ENCODE measurements at regions not wholly inside any gene's neighbourhood (a gene's known extent, or its start where the extent isn't known, plus 50 kb on each side); places are given as distances from the start of the nearest gene placed in this dataset.

DNA sequence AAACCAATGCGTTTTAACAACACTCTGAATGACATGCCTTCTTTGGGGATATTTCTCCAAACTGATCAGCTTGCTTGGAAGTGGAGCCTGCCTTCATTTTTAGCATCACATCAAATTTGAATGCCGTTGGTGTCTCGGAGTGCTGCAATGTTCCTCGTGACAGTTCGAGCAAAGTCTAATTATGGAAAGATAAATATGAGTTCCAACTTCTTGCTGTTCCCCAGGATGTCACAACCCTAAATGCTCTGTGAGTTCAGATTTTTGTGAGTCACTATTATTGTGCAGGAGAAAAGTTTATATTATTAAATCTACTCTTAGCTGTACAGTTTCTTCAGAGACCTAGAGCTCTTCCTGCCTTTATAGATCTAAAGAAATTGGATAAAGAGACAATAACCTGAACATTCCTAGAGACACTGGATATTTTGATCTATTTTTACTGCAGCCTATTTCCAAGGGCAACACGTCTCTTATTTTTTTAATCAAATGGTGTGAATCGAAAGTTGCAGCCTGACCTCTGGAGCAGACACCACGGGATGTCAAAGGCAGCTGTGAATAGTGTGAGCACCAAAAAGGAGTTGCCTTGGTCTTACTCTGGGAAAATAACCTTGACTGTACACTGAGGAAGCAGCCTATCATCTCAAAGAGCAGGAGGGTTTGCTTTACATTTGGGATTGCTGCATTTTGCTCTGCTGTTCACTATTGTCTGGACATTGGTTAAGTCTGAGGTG, 330.1 kb downstream of the TDRD15 start (continued):
- TF ChIP-seq, protein P1, sequence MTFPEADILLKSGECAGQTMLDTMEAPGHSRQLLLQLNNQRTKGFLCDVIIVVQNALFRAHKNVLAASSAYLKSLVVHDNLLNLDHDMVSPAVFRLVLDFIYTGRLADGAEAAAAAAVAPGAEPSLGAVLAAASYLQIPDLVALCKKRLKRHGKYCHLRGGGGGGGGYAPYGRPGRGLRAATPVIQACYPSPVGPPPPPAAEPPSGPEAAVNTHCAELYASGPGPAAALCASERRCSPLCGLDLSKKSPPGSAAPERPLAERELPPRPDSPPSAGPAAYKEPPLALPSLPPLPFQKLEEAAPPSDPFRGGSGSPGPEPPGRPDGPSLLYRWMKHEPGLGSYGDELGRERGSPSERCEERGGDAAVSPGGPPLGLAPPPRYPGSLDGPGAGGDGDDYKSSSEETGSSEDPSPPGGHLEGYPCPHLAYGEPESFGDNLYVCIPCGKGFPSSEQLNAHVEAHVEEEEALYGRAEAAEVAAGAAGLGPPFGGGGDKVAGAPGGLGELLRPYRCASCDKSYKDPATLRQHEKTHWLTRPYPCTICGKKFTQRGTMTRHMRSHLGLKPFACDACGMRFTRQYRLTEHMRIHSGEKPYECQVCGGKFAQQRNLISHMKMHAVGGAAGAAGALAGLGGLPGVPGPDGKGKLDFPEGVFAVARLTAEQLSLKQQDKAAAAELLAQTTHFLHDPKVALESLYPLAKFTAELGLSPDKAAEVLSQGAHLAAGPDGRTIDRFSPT (tag by site-specific recombination; IDR thresholded peaks at IDR 0.05), result no peak
- TF ChIP-seq KLF10 (tag by site-specific recombination; IDR thresholded peaks at IDR 0.05) (no peak), ZNF16 (tag by site-specific recombination; IDR thresholded peaks at IDR 0.05; ENCODE audit: low read depth) (no peak), ZNF548 (tag by site-specific recombination; IDR thresholded peaks at IDR 0.05) (no peak), ZBTB20 (tag by site-specific recombination; IDR thresholded peaks at IDR 0.05) (no peak)
- TF ChIP-seq, protein P2, sequence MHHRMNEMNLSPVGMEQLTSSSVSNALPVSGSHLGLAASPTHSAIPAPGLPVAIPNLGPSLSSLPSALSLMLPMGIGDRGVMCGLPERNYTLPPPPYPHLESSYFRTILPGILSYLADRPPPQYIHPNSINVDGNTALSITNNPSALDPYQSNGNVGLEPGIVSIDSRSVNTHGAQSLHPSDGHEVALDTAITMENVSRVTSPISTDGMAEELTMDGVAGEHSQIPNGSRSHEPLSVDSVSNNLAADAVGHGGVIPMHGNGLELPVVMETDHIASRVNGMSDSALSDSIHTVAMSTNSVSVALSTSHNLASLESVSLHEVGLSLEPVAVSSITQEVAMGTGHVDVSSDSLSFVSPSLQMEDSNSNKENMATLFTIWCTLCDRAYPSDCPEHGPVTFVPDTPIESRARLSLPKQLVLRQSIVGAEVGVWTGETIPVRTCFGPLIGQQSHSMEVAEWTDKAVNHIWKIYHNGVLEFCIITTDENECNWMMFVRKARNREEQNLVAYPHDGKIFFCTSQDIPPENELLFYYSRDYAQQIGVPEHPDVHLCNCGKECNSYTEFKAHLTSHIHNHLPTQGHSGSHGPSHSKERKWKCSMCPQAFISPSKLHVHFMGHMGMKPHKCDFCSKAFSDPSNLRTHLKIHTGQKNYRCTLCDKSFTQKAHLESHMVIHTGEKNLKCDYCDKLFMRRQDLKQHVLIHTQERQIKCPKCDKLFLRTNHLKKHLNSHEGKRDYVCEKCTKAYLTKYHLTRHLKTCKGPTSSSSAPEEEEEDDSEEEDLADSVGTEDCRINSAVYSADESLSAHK (tag by site-specific recombination; IDR thresholded peaks at IDR 0.05), result no peak
- TF ChIP-seq, protein P3, sequence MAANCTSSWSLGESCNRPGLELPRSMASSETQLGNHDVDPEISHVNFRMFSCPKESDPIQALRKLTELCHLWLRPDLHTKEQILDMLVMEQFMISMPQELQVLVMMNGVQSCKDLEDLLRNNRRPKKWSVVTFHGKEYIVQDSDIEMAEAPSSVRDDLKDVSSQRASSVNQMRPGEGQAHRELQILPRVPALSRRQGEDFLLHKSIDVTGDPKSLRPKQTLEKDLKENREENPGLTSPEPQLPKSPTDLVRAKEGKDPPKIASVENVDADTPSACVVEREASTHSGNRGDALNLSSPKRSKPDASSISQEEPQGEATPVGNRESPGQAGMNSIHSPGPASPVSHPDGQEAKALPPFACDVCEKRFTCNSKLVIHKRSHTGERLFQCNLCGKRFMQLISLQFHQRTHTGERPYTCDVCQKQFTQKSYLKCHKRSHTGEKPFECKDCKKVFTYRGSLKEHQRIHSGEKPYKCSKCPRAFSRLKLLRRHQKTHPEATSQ (tag by site-specific recombination; IDR thresholded peaks at IDR 0.05), result no peak
- TF ChIP-seq, protein P4, sequence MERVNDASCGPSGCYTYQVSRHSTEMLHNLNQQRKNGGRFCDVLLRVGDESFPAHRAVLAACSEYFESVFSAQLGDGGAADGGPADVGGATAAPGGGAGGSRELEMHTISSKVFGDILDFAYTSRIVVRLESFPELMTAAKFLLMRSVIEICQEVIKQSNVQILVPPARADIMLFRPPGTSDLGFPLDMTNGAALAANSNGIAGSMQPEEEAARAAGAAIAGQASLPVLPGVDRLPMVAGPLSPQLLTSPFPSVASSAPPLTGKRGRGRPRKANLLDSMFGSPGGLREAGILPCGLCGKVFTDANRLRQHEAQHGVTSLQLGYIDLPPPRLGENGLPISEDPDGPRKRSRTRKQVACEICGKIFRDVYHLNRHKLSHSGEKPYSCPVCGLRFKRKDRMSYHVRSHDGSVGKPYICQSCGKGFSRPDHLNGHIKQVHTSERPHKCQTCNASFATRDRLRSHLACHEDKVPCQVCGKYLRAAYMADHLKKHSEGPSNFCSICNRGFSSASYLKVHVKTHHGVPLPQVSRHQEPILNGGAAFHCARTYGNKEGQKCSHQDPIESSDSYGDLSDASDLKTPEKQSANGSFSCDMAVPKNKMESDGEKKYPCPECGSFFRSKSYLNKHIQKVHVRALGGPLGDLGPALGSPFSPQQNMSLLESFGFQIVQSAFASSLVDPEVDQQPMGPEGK (tag by site-specific recombination; IDR thresholded peaks at IDR 0.05), result no peak

DNA sequence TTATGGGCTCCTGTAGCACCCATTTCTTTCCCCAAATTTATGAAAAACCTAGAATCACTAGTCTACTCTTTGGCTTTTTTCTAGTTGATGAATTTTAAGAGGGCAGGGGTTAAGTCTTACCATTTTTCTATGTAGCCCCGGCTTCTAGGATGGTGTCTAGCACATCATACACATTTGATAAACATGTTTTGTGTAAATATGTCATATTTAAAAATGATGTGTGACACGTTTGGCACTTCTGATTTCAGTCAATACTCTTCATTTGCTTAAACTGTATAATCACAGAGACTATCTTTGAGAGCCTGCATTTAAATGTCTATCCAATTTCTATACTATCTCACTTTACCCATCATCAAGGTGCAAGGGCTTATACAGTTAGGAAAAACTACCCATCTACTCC, 331.1 kb downstream of the TDRD15 start:
- CTCF ChIA-PET, result no interaction called here
- no peak overlapping the region for H3K4me3 ChIP-seq (ENCODE audit: low read depth, low read length)
- POLR2A ChIA-PET, result no interaction called here
- TF ChIP-seq, protein P5, sequence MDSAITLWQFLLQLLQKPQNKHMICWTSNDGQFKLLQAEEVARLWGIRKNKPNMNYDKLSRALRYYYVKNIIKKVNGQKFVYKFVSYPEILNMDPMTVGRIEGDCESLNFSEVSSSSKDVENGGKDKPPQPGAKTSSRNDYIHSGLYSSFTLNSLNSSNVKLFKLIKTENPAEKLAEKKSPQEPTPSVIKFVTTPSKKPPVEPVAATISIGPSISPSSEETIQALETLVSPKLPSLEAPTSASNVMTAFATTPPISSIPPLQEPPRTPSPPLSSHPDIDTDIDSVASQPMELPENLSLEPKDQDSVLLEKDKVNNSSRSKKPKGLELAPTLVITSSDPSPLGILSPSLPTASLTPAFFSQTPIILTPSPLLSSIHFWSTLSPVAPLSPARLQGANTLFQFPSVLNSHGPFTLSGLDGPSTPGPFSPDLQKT (IDR thresholded peaks at IDR 0.05; ENCODE audit: borderline replicate concordance, low read depth, low read length), result no peak
- TF ChIP-seq ZNF660 (tag by site-specific recombination; IDR thresholded peaks at IDR 0.05), result no peak
- no peak for TF ChIP-seq SETDB1 (IDR thresholded peaks at IDR 0.05; ENCODE audit: insufficient read length, low read length)
- TF ChIP-seq, protein P6, sequence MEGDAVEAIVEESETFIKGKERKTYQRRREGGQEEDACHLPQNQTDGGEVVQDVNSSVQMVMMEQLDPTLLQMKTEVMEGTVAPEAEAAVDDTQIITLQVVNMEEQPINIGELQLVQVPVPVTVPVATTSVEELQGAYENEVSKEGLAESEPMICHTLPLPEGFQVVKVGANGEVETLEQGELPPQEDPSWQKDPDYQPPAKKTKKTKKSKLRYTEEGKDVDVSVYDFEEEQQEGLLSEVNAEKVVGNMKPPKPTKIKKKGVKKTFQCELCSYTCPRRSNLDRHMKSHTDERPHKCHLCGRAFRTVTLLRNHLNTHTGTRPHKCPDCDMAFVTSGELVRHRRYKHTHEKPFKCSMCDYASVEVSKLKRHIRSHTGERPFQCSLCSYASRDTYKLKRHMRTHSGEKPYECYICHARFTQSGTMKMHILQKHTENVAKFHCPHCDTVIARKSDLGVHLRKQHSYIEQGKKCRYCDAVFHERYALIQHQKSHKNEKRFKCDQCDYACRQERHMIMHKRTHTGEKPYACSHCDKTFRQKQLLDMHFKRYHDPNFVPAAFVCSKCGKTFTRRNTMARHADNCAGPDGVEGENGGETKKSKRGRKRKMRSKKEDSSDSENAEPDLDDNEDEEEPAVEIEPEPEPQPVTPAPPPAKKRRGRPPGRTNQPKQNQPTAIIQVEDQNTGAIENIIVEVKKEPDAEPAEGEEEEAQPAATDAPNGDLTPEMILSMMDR (tag by site-specific recombination; IDR thresholded peaks at IDR 0.05), result no peak
- TF ChIP-seq, protein P7, sequence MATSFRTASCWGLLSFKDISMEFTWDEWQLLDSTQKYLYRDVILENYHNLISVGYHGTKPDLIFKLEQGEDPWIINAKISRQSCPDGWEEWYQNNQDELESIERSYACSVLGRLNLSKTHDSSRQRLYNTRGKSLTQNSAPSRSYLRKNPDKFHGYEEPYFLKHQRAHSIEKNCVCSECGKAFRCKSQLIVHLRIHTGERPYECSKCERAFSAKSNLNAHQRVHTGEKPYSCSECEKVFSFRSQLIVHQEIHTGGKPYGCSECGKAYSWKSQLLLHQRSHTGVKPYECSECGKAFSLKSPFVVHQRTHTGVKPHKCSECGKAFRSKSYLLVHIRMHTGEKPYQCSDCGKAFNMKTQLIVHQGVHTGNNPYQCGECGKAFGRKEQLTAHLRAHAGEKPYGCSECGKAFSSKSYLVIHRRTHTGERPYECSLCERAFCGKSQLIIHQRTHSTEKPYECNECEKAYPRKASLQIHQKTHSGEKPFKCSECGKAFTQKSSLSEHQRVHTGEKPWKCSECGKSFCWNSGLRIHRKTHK (tag by site-specific recombination; IDR thresholded peaks at IDR 0.05), result no peak
- TF ChIP-seq PRDM1 (tag by site-specific recombination; IDR thresholded peaks at IDR 0.05), result no peak
- no peak for TF ChIP-seq ZNF37A (tag by site-specific recombination; IDR thresholded peaks at IDR 0.05)
- TF ChIP-seq ZFHX2 (tag by site-specific recombination; conservative IDR thresholded peaks at IDR 0.05), result no peak
- TF ChIP-seq ZNF169 (tag by site-specific recombination; IDR thresholded peaks at IDR 0.05), result no peak
- TF ChIP-seq ZBTB17 (tag by site-specific recombination; IDR thresholded peaks at IDR 0.05), result no peak
- TF ChIP-seq ZNF133 (tag by site-specific recombination; IDR thresholded peaks at IDR 0.05), result no peak
- TF ChIP-seq, protein P8, sequence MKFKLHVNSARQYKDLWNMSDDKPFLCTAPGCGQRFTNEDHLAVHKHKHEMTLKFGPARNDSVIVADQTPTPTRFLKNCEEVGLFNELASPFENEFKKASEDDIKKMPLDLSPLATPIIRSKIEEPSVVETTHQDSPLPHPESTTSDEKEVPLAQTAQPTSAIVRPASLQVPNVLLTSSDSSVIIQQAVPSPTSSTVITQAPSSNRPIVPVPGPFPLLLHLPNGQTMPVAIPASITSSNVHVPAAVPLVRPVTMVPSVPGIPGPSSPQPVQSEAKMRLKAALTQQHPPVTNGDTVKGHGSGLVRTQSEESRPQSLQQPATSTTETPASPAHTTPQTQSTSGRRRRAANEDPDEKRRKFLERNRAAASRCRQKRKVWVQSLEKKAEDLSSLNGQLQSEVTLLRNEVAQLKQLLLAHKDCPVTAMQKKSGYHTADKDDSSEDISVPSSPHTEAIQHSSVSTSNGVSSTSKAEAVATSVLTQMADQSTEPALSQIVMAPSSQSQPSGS (tag by site-specific recombination; IDR thresholded peaks at IDR 0.05; ENCODE audit: low read depth), result no peak

More for the DNA sequence above, 331.1 kb downstream of the TDRD15 start:
- no peak overlapping the region for H3K27ac ChIP-seq (ENCODE audit: extremely low read depth, low read depth, low read length)
- no peaks in the 10 kb centered on the region for H3K4me1 ChIP-seq (ENCODE audit: control insufficient read depth, insufficient read depth, low read length)
- no peaks in the 10 kb centered on the region for H3K9me3 ChIP-seq (ENCODE audit: control insufficient read depth, insufficient read depth, low read depth, low read length)
- no peaks in the 10 kb centered on the region for H3K36me3 ChIP-seq (ENCODE audit: control insufficient read depth in 2 of 2, insufficient read depth in 1 of 2, low read length in 2 of 2)

Data from HEK293 (cell line).